T1000 (cell line): ENCODE measurements at regions not wholly inside any gene's neighbourhood (a gene's known extent, or its start where the extent isn't known, plus 50 kb on each side); places are given as distances from the start of the nearest gene placed in this dataset.

Source experiments
- DNase-seq: peaks from one replicate; lab custom pipeline; 2025; ENCODE audit warnings: mixed read lengths; lab: John Stamatoyannopoulos, UW

GRCh38 chr5:111004291-111004690 lies 67.2 kb upstream of the TSLP start:
- no peak for DNase-seq

GRCh38 chr5:111010783-111011182 lies 60.7 kb upstream of the TSLP start:
- no peak for DNase-seq

GRCh38 chr5:111013011-111013410 lies 58.5 kb upstream of the TSLP start:
- DNase-seq, result no peak

GRCh38 chr5:111016801-111017200 lies 54.7 kb upstream of the TSLP start:
- no peak for DNase-seq

- no peak for DNase-seq
Measured at GRCh38 chr5:111017731-111018130, 53.8 kb upstream of the TSLP start.
